HCT116 (cell line): ENCODE measurements at regions not wholly inside any gene's neighbourhood (a gene's known extent, or its start where the extent isn't known, plus 50 kb on each side); places are given as distances from the start of the nearest gene placed in this dataset.

Source experiments
- ATAC-seq: fragments of 200-7000 bp; cut with Tn5 transposase; 2 replicates; pipeline ENCODE4 v1.9.1; 2020; ENCODE audit warnings: mild to moderate bottlenecking, moderate library complexity
- BruUV-seq: library from RNA; stranded (reverse); fragments of 400-500 nt; replicated peaks from 2 replicates; lab custom pipeline; 2021; lab: Mats Ljungman, UMichigan
- CTCF ChIA-PET: fragments of 300-600 bp; sonication (Branson Sonifier 250); formaldehyde crosslinking; loops from one replicate; lab custom pipeline; 2021; ENCODE audit warnings: antibody characterized with exemption; lab: Charles Lee
- POLR2A ChIA-PET: fragments of 300-600, 350-600 bp; sonication (Branson Sonifier 250); formaldehyde crosslinking; loops from one replicate; lab custom pipeline; 2021; ENCODE audit warnings: antibody characterized with exemption; lab: Charles Lee
- RAD21 ChIA-PET, 2 experiments: fragments of 300-600 bp; sonication (Branson Sonifier 250); formaldehyde crosslinking; loops; one replicate each; lab custom pipeline; 2023; ENCODE audit warnings: low total read pairs in 2 of 2; ENCODE audit not compliant: uncharacterized antibody in 2 of 2, unreplicated experiment in 2 of 2, low non-redundant PET in 1 of 2; lab: Charles Lee
- DNase-seq: peaks from one replicate; pipeline ENCODE4 v3.0.0-alpha.2; 2010; ENCODE audit warnings: low read depth, low spot score
- H2AFZ ChIP-seq: fragments of 200-600 bp; shearing (Covaris generic), sonication (generic); 2 replicates; pipeline ENCODE4 v1.6.1; 2017; ENCODE audit warnings: low read depth, mixed run types, mixed read lengths, antibody characterized with exemption, low read length; ENCODE audit not compliant: poor library complexity, severe bottlenecking
- H3K27ac ChIP-seq: 2 replicates; pipeline ENCODE4 v1.5.1; 2012; ENCODE audit warnings: low read depth, low read length
- H3K27me3 ChIP-seq: fragments of 200-600 bp; sonication (generic); 2 replicates; pipeline ENCODE4 v1.6.1; 2016; ENCODE audit warnings: mixed run types, low read length, mixed read lengths; ENCODE audit not compliant: insufficient read depth
- H3K36me3 ChIP-seq, 2 experiments: fragments of 200-500 bp in 1 of 2; fragments of 200-600 bp in 1 of 2; sonication (Bioruptor generic) in 1 of 2; sonication (generic) in 1 of 2; 2 replicates each; pipeline versions ENCODE4 v1.5.1 to v1.6.1; 2014 to 2016; ENCODE audit warnings: low read length in 2 of 2, inconsistent platforms in 1 of 2, mixed read lengths in 1 of 2, mixed run types in 1 of 2; ENCODE audit not compliant: insufficient read depth in 2 of 2, control insufficient read depth in 1 of 2
- H3K4me1 ChIP-seq, 2 experiments: fragments of 200-600 bp in 1 of 2; sonication (generic) in 1 of 2; 2 replicates each; pipeline versions ENCODE4 v1.5.1 to v1.6.1; 2012 to 2017; ENCODE audit warnings: low read length in 2 of 2, inconsistent platforms in 1 of 2, mild to moderate bottlenecking in 1 of 2, mixed read lengths in 1 of 2, mixed run types in 1 of 2, moderate library complexity in 1 of 2; ENCODE audit not compliant: insufficient read depth in 2 of 2, control insufficient read depth in 1 of 2
- H3K4me2 ChIP-seq: fragments of 200-600 bp; sonication (generic); 2 replicates; pipeline ENCODE4 v1.6.1; 2017; ENCODE audit warnings: mixed run types, low read length, mixed read lengths
- H3K4me3 ChIP-seq, 2 experiments: fragments of 200-600 bp in 1 of 2; sonication (generic) in 1 of 2; replicated peaks in 1 of 2; 2 replicates each; pipeline ENCODE4 v1.5.1; 2011 to 2016; ENCODE audit warnings: low read length in 2 of 2, control low read depth in 1 of 2, low read depth in 1 of 2, mild to moderate bottlenecking in 1 of 2, mixed read lengths in 1 of 2, mixed run types in 1 of 2
- H3K79me2 ChIP-seq: fragments of 200-600 bp; sonication (generic); 2 replicates; pipeline ENCODE4 v1.6.1; 2017; ENCODE audit warnings: mild to moderate bottlenecking, mixed run types, low read length, moderate library complexity, mixed read lengths; ENCODE audit not compliant: insufficient read depth
- H3K9ac ChIP-seq: fragments of 200-600 bp; sonication (generic); 2 replicates; pipeline ENCODE4 v1.6.1; 2016; ENCODE audit warnings: low read length, mixed read lengths
- H3K9me2 ChIP-seq: fragments of 200-600 bp; sonication (generic), shearing (Covaris generic); 2 replicates; pipeline ENCODE4 v1.6.1; 2017; ENCODE audit warnings: mixed run types, mild to moderate bottlenecking, moderate library complexity; ENCODE audit not compliant: insufficient read depth
- H3K9me3 ChIP-seq, 2 experiments: fragments of 200-500 bp in 1 of 2; fragments of 200-600 bp in 1 of 2; sonication (Bioruptor generic) in 1 of 2; sonication (generic) in 1 of 2; 2 replicates each; pipeline ENCODE4 v1.6.1; 2014 to 2017; ENCODE audit warnings: low read length in 2 of 2, mixed read lengths in 2 of 2, inconsistent platforms in 1 of 2, low read depth in 1 of 2, mild to moderate bottlenecking in 1 of 2, mixed run types in 1 of 2, moderate library complexity in 1 of 2; ENCODE audit not compliant: control insufficient read depth in 1 of 2, insufficient read depth in 1 of 2
- H4K20me1 ChIP-seq: fragments of 200-600 bp; sonication (generic), shearing (Covaris generic); 2 replicates; pipeline ENCODE4 v1.6.1; 2017; ENCODE audit warnings: mixed run types, mild to moderate bottlenecking, moderate library complexity; ENCODE audit not compliant: insufficient read depth
- CBX3 ChIP-seq: IDR thresholded peaks from 2 replicates; pipeline ENCODE4 v1.6.1; 2012; ENCODE audit warnings: low read depth
- CEBPB ChIP-seq: IDR thresholded peaks from 2 replicates; pipeline ENCODE4 v1.6.1; 2012; ENCODE audit warnings: low read depth
- ELF1 ChIP-seq: IDR thresholded peaks from 2 replicates; pipeline ENCODE4 v1.6.1; 2012; ENCODE audit warnings: low read depth, borderline replicate concordance
- EZH2 ChIP-seq: fragments of 200-600 bp; sonication (generic); IDR thresholded peaks from 2 replicates; pipeline ENCODE4 v1.6.1; 2017; ENCODE audit warnings: antibody characterized with exemption, mixed run types
- EZH2phosphoT487 ChIP-seq: fragments of 200-600 bp; IDR thresholded peaks from 2 replicates; pipeline ENCODE4 v1.6.1; 2018; ENCODE audit warnings: antibody characterized with exemption, borderline replicate concordance
- JUND ChIP-seq: IDR thresholded peaks from 2 replicates; pipeline ENCODE4 v1.6.1; 2012
- RAD21 ChIP-seq: IDR thresholded peaks from 2 replicates; pipeline ENCODE4 v1.6.1; 2012; ENCODE audit warnings: low read depth, mild to moderate bottlenecking
- SIN3A ChIP-seq: IDR thresholded peaks from 2 replicates; pipeline ENCODE4 v1.6.1; 2012; ENCODE audit warnings: low read depth
- SP1 ChIP-seq: IDR thresholded peaks from 2 replicates; pipeline ENCODE4 v1.6.1; 2012; ENCODE audit warnings: low read depth
- SRF ChIP-seq: IDR thresholded peaks from 2 replicates; pipeline ENCODE4 v1.6.1; 2012; ENCODE audit warnings: low read depth
- YY1 ChIP-seq: IDR thresholded peaks from 2 replicates; pipeline ENCODE4 v1.6.1; 2011; ENCODE audit warnings: low read length, low read depth, moderate library complexity, mild to moderate bottlenecking; ENCODE audit not compliant: insufficient replicate concordance; ENCODE audit errors: extremely low read depth
- ZFX ChIP-seq: fragments of 450-650 bp; IDR thresholded peaks from 2 replicates; pipeline ENCODE4 v1.6.1; 2017
- intact Hi-C: fragments of 100-400 bp; cut with micrococcal nuclease; formaldehyde crosslinking; loops from 2 replicates; pipeline ENCODE4 v1.10.0; 2022
- TF ChIP-seq, protein P1 (sequence below), 3 experiments: fragments of 200-600 bp in 1 of 3; sonication (generic) in 1 of 3; IDR thresholded peaks in 2 of 3; conservative IDR thresholded peaks in 1 of 3; 2 replicates each; pipeline ENCODE4 v1.5.1; 2012 to 2017; ENCODE audit warnings: low read depth in 2 of 3, low read length in 2 of 3, antibody characterized with exemption in 1 of 3, borderline replicate concordance in 1 of 3, control low read depth in 1 of 3, mild to moderate bottlenecking in 1 of 3, mixed read lengths in 1 of 3, mixed run types in 1 of 3, moderate library complexity in 1 of 3; ENCODE audit not compliant: insufficient read depth in 1 of 3
- TF ChIP-seq, protein P2 (sequence below): IDR thresholded peaks from 2 replicates; pipeline ENCODE4 v1.6.1; 2012
- TF ChIP-seq, protein P3 (sequence below): IDR thresholded peaks from 2 replicates; pipeline ENCODE4 v1.6.1; 2012; ENCODE audit warnings: low read depth
- TF ChIP-seq, protein P4 (sequence below): IDR thresholded peaks from 2 replicates; pipeline ENCODE4 v1.6.1; 2012
- TF ChIP-seq, protein P5 (sequence below): IDR thresholded peaks from 2 replicates; pipeline ENCODE4 v1.6.1; 2011; ENCODE audit warnings: mild to moderate bottlenecking, low read length, moderate library complexity; ENCODE audit not compliant: insufficient replicate concordance; ENCODE audit errors: extremely low read depth

DNA sequence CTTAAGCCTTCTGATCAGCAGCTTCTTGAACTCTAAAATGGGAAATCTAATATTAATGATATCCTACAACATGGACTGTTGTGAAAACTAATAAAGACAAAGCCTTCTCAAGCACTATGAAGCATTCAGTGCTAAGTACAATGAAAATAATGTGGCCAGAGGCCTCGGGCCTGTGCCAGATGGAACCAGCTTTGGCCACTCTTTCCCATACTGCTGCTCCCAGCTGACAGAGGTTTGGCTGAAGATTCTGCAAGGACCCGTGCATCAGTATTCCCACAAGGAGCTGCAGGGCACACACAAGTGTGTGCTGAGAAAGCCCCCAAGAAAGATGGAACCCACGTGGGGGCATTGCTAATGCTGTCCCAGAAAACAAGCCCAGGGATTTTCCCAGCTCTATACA, 60.5 kb upstream of the RPL34 start:
- CTCF ChIA-PET, result no interaction called here
- POLR2A ChIA-PET, result no interaction called here
- H3K27ac ChIP-seq, result no peak overlapping the region
- DNase-seq, result no peak
- H3K9ac ChIP-seq, result no peak overlapping the region
- H2AFZ ChIP-seq, result no peak overlapping the region
- H3K4me3 ChIP-seq, result no peak overlapping the region
- H3K9me3 ChIP-seq, result no peaks in the 10 kb centered on the region
- no peaks in the 10 kb centered on the region for H4K20me1 ChIP-seq
- no peaks in the 10 kb centered on the region for H3K36me3 ChIP-seq
- TF ChIP-seq, protein P1, sequence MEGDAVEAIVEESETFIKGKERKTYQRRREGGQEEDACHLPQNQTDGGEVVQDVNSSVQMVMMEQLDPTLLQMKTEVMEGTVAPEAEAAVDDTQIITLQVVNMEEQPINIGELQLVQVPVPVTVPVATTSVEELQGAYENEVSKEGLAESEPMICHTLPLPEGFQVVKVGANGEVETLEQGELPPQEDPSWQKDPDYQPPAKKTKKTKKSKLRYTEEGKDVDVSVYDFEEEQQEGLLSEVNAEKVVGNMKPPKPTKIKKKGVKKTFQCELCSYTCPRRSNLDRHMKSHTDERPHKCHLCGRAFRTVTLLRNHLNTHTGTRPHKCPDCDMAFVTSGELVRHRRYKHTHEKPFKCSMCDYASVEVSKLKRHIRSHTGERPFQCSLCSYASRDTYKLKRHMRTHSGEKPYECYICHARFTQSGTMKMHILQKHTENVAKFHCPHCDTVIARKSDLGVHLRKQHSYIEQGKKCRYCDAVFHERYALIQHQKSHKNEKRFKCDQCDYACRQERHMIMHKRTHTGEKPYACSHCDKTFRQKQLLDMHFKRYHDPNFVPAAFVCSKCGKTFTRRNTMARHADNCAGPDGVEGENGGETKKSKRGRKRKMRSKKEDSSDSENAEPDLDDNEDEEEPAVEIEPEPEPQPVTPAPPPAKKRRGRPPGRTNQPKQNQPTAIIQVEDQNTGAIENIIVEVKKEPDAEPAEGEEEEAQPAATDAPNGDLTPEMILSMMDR (IDR thresholded peaks at IDR 0.05 in 2 of 3, conservative IDR thresholded peaks at IDR 0.05 in 1 of 3; ENCODE audit: borderline replicate concordance in 1 of 3, insufficient read depth in 1 of 3, low read depth in 2 of 3, low read length in 2 of 3), result no peak
- no peak for TF ChIP-seq EZH2
- no peak for TF ChIP-seq YY1
- no peak for TF ChIP-seq CEBPB
- TF ChIP-seq SIN3A, result no peak
- TF ChIP-seq, protein P2, sequence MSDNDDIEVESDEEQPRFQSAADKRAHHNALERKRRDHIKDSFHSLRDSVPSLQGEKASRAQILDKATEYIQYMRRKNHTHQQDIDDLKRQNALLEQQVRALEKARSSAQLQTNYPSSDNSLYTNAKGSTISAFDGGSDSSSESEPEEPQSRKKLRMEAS, result no peak
- TF ChIP-seq, protein P3, sequence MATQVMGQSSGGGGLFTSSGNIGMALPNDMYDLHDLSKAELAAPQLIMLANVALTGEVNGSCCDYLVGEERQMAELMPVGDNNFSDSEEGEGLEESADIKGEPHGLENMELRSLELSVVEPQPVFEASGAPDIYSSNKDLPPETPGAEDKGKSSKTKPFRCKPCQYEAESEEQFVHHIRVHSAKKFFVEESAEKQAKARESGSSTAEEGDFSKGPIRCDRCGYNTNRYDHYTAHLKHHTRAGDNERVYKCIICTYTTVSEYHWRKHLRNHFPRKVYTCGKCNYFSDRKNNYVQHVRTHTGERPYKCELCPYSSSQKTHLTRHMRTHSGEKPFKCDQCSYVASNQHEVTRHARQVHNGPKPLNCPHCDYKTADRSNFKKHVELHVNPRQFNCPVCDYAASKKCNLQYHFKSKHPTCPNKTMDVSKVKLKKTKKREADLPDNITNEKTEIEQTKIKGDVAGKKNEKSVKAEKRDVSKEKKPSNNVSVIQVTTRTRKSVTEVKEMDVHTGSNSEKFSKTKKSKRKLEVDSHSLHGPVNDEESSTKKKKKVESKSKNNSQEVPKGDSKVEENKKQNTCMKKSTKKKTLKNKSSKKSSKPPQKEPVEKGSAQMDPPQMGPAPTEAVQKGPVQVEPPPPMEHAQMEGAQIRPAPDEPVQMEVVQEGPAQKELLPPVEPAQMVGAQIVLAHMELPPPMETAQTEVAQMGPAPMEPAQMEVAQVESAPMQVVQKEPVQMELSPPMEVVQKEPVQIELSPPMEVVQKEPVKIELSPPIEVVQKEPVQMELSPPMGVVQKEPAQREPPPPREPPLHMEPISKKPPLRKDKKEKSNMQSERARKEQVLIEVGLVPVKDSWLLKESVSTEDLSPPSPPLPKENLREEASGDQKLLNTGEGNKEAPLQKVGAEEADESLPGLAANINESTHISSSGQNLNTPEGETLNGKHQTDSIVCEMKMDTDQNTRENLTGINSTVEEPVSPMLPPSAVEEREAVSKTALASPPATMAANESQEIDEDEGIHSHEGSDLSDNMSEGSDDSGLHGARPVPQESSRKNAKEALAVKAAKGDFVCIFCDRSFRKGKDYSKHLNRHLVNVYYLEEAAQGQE, result no peak
- TF ChIP-seq SP1, result no peak
- TF ChIP-seq, protein P4, sequence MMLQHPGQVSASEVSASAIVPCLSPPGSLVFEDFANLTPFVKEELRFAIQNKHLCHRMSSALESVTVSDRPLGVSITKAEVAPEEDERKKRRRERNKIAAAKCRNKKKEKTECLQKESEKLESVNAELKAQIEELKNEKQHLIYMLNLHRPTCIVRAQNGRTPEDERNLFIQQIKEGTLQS, result no peak
- no peak for TF ChIP-seq CBX3
- TF ChIP-seq ELF1, result no peak
- no peak for TF ChIP-seq ZFX
- TF ChIP-seq, protein P5, sequence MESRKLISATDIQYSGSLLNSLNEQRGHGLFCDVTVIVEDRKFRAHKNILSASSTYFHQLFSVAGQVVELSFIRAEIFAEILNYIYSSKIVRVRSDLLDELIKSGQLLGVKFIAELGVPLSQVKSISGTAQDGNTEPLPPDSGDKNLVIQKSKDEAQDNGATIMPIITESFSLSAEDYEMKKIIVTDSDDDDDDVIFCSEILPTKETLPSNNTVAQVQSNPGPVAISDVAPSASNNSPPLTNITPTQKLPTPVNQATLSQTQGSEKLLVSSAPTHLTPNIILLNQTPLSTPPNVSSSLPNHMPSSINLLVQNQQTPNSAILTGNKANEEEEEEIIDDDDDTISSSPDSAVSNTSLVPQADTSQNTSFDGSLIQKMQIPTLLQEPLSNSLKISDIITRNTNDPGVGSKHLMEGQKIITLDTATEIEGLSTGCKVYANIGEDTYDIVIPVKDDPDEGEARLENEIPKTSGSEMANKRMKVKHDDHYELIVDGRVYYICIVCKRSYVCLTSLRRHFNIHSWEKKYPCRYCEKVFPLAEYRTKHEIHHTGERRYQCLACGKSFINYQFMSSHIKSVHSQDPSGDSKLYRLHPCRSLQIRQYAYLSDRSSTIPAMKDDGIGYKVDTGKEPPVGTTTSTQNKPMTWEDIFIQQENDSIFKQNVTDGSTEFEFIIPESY, result no peak
- no peak for TF ChIP-seq RAD21
- TF ChIP-seq SRF, result no peak
- no peak for TF ChIP-seq EZH2phosphoT487
- TF ChIP-seq JUND, result no peak
- ATAC-seq, result no peak
- H3K9me2 ChIP-seq, result no peaks in the 10 kb centered on the region
- H3K4me1 ChIP-seq, result no peaks in the 10 kb centered on the region
- H3K27me3 ChIP-seq, result no peaks in the 10 kb centered on the region
- no TSS peak for BruUV-seq
- H3K4me2 ChIP-seq, result no peak overlapping the region
- intact Hi-C loops, result no loop called here
- no peaks in the 10 kb centered on the region for H3K79me2 ChIP-seq
- RAD21 ChIA-PET, result no interaction called here
